WTC11 (cell line): ENCODE measurements at regions not wholly inside any gene's neighbourhood (a gene's known extent, or its start where the extent isn't known, plus 50 kb on each side); places are given as distances from the start of the nearest gene placed in this dataset.

Experiments used
- ATAC-seq: fragments of 200-7000 bp; cut with Tn5 transposase; 2 replicates; pipeline ENCODE4 v1.10.0; 2021; ENCODE audit warnings: mild to moderate bottlenecking, moderate library complexity
- CTCF ChIA-PET: fragments of 300-600 bp; sonication (Branson Sonifier 250); formaldehyde crosslinking; loops from one replicate; lab custom pipeline; 2021; ENCODE audit warnings: antibody characterized with exemption; lab: Charles Lee
- POLR2A ChIA-PET: fragments of 350-600 bp; sonication (Branson Sonifier 250); formaldehyde crosslinking; loops from one replicate; lab custom pipeline; 2021; ENCODE audit warnings: antibody characterized with exemption; lab: Charles Lee
- DNase-seq: peaks from one replicate; pipeline ENCODE4 v3.0.0; 2021; ENCODE audit warnings: low spot score
- H3K27ac Mint-ChIP-seq: 2 replicates; pipeline ENCODE4 v1.8.0; 2021; ENCODE audit warnings: mixed read lengths
- H3K27me3 Mint-ChIP-seq: 2 replicates; pipeline ENCODE4 v1.8.0; 2021; ENCODE audit warnings: low read depth, mild to moderate bottlenecking, moderate library complexity, mixed read lengths
- H3K36me3 Mint-ChIP-seq: 2 replicates; pipeline ENCODE4 v1.8.0; 2021; ENCODE audit warnings: mixed read lengths
- H3K4me1 Mint-ChIP-seq: 2 replicates; pipeline ENCODE4 v1.8.0; 2022; ENCODE audit warnings: mixed read lengths
- H3K4me3 Mint-ChIP-seq: 2 replicates; pipeline ENCODE4 v1.8.0; 2021; ENCODE audit warnings: mild to moderate bottlenecking, moderate library complexity, mixed read lengths
- H3K9me3 Mint-ChIP-seq: 2 replicates; pipeline ENCODE4 v1.8.0; 2021; ENCODE audit warnings: mixed read lengths
- ATF1 ChIP-seq: sonication (generic); formaldehyde crosslinking; IDR thresholded peaks from 2 replicates; pipeline ENCODE4 v1.8.1; 2023; ENCODE audit warnings: mild to moderate bottlenecking, moderate library complexity, missing genetic modification reagents
- ATF2 ChIP-seq: sonication (generic); formaldehyde crosslinking; IDR thresholded peaks from 2 replicates; pipeline ENCODE4 v1.8.1; 2022; ENCODE audit warnings: low read depth, missing genetic modification reagents, borderline replicate concordance
- ATF6 ChIP-seq: sonication (generic); formaldehyde crosslinking; IDR thresholded peaks from 2 replicates; pipeline ENCODE4 v1.8.1; 2023; ENCODE audit warnings: mild to moderate bottlenecking, missing genetic modification reagents
- CDX4 ChIP-seq: fragments of 250-450 bp; sonication (Bioruptor Pico); IDR thresholded peaks from 2 replicates; pipeline ENCODE4 v1.9.0; 2021; ENCODE audit warnings: moderate library complexity, mild to moderate bottlenecking, inconsistent platforms, borderline replicate concordance
- CREB1 ChIP-seq: sonication (generic); formaldehyde crosslinking; IDR thresholded peaks from 2 replicates; pipeline ENCODE4 v1.8.0; 2023; ENCODE audit warnings: mild to moderate bottlenecking, missing genetic modification reagents
- E2F1 ChIP-seq: sonication (generic); formaldehyde crosslinking; IDR thresholded peaks from 2 replicates; pipeline ENCODE4 v1.8.0; 2022; ENCODE audit warnings: mild to moderate bottlenecking, missing genetic modification reagents
- EMX1 ChIP-seq: fragments of 250-450 bp; sonication (Bioruptor Pico); IDR thresholded peaks from 2 replicates; pipeline ENCODE4 v1.8.0; 2021; ENCODE audit warnings: mild to moderate bottlenecking
- FOXK1 ChIP-seq: sonication (generic); formaldehyde crosslinking; IDR thresholded peaks from 2 replicates; pipeline ENCODE4 v1.8.0; 2022; ENCODE audit warnings: mild to moderate bottlenecking, moderate library complexity, missing genetic modification reagents
- FOXP1 ChIP-seq: sonication (generic); formaldehyde crosslinking; IDR thresholded peaks from 2 replicates; pipeline ENCODE4 v1.8.0; 2022; ENCODE audit warnings: missing genetic modification reagents, mild to moderate bottlenecking, moderate library complexity, borderline replicate concordance
- NR2C2 ChIP-seq: sonication (generic); formaldehyde crosslinking; IDR thresholded peaks from 2 replicates; pipeline ENCODE4 v1.8.0; 2022; ENCODE audit warnings: mild to moderate bottlenecking, missing genetic modification reagents
- RORB ChIP-seq: fragments of 250-450 bp; sonication (Bioruptor Pico); IDR thresholded peaks from 2 replicates; pipeline ENCODE4 v1.9.0; 2021; ENCODE audit warnings: mild to moderate bottlenecking
- TP53 ChIP-seq: sonication (generic); formaldehyde crosslinking; IDR thresholded peaks from 2 replicates; pipeline ENCODE4 v1.8.1; 2023; ENCODE audit warnings: mild to moderate bottlenecking, missing genetic modification reagents
- ZBTB21 ChIP-seq: sonication (generic); formaldehyde crosslinking; IDR thresholded peaks from 2 replicates; pipeline ENCODE4 v1.8.1; 2023; ENCODE audit warnings: mild to moderate bottlenecking, missing genetic modification reagents, borderline replicate concordance
- ZNF232 ChIP-seq: sonication (generic); formaldehyde crosslinking; IDR thresholded peaks from 2 replicates; pipeline ENCODE4 v1.8.0; 2022; ENCODE audit warnings: mild to moderate bottlenecking, missing genetic modification reagents
- ZNF423 ChIP-seq: fragments of 250-450 bp; sonication (Bioruptor Pico); IDR thresholded peaks from 2 replicates; pipeline ENCODE4 v2.1.2; 2022; ENCODE audit warnings: mild to moderate bottlenecking, moderate library complexity
- ZNF532 ChIP-seq: fragments of 250-450 bp; sonication (Bioruptor Pico); IDR thresholded peaks from 2 replicates; pipeline ENCODE4 v1.9.0; 2021; ENCODE audit warnings: mild to moderate bottlenecking, borderline replicate concordance

- TF ChIP-seq FOXK1 (no peak), CREB1 (CRISPR knock-in tag) (no peak), FOXP1 (CRISPR knock-in tag) (no peak)
Measured at GRCh38 chr11:70710601-70711000, 312.3 kb downstream of the CTTN start (continued).

- CTCF ChIA-PET, result interaction anchor here (0.5 to 1.6 kb wide), 4 partner anchors 12 to 505 kb away, joined by 3 to 5 read pairs (median 4); no protein-coding TSS in a partner anchor
- no peaks in the 10 kb centered on the region for H3K9me3 Mint-ChIP-seq
Measured at GRCh38 chr11:70711095-70711910, 313.0 kb downstream of the CTTN start.

More at GRCh38 chr11:70711095-70711910, 313.0 kb downstream of the CTTN start:
- Mint-ChIP-seq H3K27me3 (no peaks in the 10 kb centered on the region; the same call in 1 of the 2 replicates), H3K4me3 (no peak overlapping the region), H3K4me1 (peaks cover 41% of the 10 kb centered on the region), H3K36me3 (no peaks in the 10 kb centered on the region), H3K27ac (no peak overlapping the region)
- ATAC-seq (no peak), DNase-seq (no peak)
- TF ChIP-seq ZNF532 (CRISPR knock-in tag), result no peak
- TF ChIP-seq ZNF232 (CRISPR knock-in tag), result no peak
- TF ChIP-seq TP53 (CRISPR knock-in tag), result no peak
- no peak for TF ChIP-seq ATF2 (CRISPR knock-in tag)
- no peak for TF ChIP-seq ATF1 (CRISPR knock-in tag)
- TF ChIP-seq EMX1 (CRISPR knock-in tag), result no peak
- TF ChIP-seq E2F1, result no peak
- no peak for TF ChIP-seq ZNF423 (CRISPR knock-in tag)
- TF ChIP-seq RORB (CRISPR knock-in tag), result no peak
- TF ChIP-seq ZBTB21 (CRISPR knock-in tag), result no peak
- TF ChIP-seq ATF6 (CRISPR knock-in tag), result no peak
- no peak for TF ChIP-seq NR2C2 (CRISPR knock-in tag)
- no peak for TF ChIP-seq CDX4 (CRISPR knock-in tag)
- POLR2A ChIA-PET, result interaction anchor here (0.6 kb wide), 1 partner anchor 69 kb away, joined by 3 read pairs; no protein-coding TSS in a partner anchor
